Germinal center (tissue), 1 donor: ENCODE measurements at regions not wholly inside any gene's neighbourhood (a gene's known extent, or its start where the extent isn't known, plus 50 kb on each side); places are given as distances from the start of the nearest gene placed in this dataset.

Source experiments
- DNase-seq: peaks from one replicate; pipeline ENCODE4 v3.0.0; 2012; ENCODE audit warnings: mixed read lengths, low spot score

DNA sequence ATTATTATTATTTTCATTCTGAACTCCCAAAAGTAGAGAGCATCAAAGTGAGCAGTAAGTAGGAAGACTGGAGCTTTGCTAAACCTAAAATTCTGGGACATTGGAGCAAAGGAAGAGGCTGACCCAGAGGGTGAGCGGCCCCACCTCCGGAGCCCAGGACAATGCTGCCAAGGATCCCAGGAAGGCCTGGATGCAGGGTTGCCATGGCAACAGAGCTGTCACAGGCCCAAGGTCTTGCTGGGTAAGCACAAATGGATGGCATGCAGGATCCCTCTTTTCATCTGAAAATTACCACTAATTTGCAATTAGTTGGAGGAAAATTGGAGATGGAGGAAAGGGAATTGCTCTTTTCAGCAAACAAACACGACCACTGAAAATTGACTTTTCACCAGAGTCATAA lies 457.9 kb upstream of the CDH5 start:
- no peak for DNase-seq

DNA sequence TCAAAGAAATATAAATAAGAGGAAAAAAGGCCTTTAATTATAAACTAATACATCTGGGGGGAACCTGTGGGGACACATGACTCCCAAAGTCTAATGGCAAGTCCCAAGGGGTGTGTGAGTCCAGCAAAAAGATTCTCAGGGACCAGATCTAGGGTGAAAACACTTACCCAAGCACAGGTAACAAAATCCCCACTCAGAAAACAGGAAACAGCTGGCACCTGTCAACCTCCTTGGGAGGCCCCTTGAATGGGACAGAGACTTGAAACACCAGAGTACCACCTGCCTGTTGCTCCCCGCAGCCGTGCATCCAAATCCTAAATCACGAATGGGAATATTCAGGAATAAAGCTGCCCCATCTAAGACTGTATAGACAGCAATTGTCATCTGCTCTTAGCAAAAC lies 461.2 kb upstream of the CDH5 start:
- DNase-seq = no peak

DNA sequence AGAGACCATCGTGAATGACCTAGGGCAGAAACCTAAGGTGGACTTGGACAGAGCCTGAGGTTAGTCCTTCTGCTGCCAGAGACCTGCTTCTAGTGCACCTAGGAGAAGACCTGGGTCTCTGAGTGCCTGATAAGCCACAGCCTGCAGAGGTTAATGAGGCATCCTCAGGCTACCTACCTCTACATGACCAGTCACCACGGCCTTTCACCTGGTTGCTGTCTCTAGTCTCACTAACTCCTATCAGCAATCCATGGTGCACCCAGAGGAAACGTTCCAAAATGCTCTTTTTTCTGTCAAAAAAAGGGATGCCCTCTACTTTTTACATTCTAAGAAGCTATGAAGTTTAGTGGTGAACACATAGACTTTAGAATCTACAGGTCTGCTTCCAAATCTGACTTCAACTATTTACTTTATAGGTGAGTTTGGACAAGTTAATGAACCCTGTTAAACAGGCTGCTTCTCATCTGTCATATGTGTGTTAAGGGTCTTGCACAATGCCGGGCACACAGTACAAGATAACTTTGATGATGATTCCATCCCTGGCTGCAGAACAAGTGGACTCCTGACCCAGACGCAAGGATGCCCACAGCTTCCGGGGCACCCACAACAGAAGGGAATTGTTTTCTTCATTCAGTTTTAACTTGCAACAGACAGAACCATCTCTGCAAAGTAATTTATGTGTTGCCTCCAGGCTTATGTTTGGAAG lies 469.9 kb upstream of the CDH5 start:
- no peak for DNase-seq

DNA sequence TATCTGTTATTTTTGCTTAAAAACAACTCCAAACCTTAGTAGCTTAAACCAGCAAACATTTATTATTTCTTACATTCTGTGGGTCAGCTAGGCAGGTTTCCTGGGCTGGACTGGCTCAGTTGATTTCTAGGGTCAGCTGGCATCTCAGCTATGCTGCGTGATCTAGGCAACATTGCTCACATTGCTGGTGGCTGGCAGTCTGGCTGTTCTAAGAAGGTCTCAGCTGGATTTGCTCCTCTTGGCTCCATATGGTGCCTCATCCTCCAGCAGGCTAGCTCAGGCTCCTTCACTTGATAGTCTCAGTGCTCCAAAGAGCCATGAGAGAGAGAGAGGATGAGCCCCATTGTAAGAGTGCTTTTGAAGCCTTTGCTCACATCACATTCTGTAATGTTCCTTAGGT lies 470.6 kb upstream of the CDH5 start:
- no peak for DNase-seq

DNA sequence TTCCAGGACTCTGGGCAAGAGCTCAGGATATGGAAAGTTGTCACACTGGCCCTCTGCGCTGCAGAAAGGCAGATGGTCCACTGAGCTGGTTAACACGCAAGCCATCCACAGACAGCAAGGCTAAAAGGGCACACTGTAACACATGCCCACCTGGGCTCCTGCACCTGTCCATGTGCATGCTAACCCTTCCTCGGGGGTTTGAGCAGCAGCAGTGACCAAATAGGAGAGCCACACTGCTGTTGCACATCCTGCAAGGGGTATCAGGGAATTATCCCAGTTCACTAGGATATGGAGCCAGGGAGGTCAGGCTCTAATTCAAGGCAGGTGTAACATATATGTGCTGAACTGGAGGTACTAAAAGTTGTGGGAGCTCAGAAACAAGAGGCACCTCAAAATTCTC lies 471.0 kb upstream of the CDH5 start:
- no peak for DNase-seq

DNA sequence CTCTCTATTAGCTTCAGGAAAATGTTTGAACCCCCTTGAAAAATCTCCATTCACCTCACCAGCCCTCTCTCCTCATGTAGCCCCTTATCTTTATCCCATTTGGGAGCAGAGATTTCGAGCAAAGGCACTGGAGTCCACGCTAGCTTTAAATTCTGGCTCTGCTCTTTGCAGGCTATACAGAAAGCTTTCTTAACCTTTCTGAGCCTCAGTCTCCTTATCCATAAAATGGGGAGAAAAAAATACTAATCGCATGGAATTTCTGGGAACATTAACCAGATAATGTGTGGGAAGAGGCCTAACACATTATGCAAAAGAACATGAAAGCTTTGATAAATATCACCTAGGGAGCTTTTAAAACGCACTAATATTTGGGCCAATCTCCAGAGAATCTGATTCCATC lies 476.3 kb upstream of the CDH5 start:
- no peak for DNase-seq

DNA sequence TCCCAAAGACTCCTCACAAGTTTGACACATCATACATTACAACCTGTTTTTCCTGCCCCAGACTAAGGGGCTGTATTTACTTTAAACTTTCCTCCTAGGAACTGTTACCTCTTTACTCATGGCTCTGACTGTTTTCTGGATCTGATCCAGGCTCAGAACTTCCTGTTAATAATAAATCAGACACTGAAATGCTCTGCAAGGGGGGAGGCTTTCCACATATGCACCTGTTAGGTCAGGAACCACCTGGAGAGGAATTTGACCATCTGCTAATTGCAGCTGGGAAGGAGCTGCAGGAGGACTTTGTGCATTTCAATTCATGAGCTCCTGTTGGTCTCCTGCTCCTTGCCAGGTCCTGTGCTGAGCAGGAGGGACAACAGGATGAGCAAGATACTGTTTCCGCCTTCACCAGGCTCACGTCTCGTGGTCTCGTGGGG lies 476.9 kb upstream of the CDH5 start:
- DNase-seq = no peak

DNA sequence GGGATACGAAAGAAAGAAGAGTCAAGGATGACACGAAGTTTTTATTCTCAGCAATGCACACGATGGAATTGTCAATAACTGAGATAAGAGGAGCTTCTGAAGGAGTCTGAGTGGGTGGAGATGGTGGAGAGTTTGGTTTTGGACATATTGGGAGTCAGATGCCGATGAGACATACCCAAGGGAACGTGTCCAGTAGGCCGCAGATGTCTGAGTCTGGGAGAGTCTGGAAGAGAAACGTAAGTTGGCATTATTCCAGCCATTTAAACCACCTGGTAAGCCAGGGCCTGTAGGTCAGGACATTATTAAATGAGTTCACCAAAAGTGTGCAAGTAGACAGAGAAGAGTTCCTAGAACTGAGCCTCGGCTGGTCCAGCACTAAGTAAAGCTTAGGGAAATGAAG lies 478.3 kb upstream of the CDH5 start:
- DNase-seq = no peak

DNA sequence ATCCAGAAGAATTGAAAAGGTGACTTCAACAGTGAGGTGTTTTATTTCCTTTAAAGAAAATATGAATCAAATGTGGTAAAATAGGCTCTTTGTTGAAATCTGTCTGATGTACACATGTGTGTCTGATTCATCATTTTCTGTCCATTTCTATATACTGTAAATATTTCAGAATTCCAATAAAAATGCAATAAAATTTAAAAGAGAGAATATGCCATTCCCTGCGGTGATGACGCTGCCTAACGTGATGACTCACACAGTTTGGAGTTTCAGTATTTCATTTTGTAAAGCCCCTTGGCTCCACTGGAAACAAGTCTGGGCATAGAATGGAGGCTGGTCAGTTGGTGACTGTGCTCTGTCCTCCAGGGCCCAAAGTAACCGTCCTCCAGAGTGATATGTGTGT lies 482.5 kb upstream of the CDH5 start:
- DNase-seq = no peak

DNA sequence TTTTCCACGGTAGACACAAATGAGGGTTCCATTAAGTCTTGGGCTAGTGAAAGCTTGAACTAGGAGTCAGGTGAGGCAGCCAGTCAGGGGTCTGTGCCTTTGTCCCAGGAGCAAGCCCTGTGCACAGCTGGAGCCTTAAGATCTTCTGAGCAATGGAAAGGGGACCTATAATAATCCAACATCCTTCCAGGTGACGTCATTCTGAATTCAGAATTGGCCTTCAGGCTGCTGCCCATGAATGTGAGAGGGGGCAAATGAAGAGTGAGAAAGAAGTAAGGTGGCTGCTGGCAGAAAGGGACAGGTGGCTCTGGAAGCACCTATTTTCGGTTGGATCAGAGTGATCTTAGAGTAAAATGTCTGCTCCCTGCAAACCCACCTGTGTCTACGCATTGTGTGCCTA lies 488.1 kb upstream of the CDH5 start:
- DNase-seq = no peak

DNA sequence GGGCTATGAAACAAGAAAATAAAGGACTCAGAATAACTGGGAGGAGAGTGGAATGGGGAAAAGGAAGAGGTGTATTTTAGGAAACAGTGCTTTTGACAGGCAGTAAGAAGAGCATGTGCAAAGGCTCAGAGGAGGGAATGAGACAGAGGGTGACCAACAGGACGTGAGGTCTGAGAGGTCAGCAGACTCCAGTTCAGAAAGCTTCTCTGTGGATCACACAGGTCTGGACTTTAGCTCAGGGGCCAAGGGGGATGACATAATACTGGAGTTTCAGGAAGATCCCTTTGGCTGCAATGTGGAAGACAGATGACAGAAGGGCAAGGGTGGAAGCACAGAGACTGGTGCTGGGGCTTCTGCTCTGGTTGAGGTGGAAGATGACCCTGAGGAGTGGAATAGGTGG lies 489.9 kb upstream of the CDH5 start:
- DNase-seq = no peak

DNA sequence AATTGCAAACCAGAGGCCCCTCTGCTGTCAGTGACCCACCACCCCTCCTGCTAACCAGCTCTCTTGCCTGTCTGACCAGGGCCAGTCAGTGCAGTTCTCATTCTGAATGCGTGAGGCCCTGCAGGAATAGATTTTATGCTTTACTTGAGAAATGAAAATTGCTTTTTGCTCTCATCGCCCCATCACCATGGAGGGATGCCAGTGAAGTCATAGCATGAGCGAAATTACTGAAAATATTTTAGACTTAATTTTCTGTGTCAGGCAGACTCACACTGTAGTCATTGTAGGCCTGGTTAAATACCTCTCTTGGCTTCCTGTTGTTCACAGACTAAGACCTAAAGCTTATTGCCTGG lies 490.5 kb upstream of the CDH5 start:
- DNase-seq = no peak

DNA sequence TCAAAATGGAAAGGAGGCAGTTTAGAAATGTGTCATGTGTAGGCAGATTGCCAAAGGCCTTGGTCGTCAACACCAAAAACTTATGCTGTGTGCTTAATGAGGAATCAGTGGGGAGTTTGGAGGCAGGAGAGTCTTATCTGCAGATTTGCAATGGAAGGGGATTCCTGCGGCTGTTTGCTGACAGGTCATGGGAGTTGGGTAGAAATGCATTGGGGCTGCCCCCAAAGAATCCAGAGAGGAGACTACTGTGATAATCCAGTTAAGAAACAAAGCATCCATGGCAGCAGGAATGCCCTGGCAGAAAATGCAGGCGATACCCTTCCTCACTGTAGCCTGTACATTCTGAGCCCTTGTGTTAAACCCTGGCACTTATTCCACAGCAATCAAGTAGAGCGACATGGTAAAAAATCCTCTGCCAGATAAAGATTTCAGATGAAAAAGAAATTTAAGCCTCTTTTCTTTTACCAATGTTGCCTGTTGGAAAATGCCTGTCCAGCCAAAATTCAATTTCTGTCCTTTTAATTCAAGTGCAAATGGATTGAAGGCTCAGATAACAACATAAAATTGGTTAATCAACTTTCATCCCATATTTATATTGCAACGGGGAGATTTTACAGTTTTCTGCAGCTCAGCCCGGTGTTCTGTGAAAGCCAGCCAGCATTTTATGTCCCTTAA lies 491.0 kb upstream of the CDH5 start:
- DNase-seq = no peak

DNA sequence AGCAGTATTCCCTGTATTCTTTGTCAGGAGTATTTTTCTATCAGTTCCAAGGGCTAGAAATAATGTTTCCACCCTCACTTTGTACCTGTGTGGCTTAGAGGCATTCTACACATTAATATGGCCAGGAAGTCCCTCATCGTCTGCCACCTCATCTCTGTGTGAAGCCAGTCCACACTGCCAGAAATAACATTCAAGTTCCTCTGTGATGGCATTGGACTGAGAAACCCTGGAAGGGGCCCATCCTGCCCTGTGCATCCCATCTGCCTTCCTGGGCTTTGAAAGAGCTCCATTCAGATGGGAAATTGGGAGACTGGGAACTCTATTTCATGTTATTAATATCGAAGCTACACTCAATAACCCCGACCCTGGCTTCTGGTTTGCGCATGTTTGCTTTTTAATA lies 497.2 kb upstream of the CDH5 start:
- no peak for DNase-seq

DNA sequence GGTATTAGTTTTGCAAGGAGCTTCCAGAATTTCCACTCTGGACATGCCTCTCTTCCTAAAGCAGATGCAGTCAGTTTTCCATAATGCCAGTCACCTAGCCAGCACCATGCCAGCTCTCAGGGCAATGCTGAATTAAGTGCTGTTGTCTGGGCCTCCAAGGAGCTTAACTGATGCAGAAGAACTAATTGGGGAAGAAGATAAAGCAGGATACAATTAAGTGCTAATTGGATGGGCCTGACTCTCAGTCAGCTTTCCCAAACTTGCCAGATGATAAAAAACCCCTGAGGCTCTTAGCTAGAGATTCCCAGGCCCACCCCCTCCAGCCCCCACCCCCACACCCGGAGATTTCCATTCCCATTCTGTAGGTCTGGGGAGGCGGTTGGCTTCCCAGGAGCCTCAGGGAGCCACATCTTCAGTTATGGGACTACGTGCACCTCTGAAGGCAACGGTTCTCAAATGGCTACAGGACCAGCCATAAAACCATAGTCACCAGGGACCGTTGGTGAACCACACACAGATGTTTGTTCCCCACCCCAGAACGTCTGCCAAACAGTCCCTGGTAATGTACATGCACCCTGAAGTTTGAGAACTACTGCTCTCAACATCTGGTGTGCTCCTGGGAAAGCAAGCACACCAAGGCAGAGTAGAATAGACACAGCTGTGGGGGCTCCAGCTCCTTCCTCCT lies 499.1 kb upstream of the CDH5 start:
- DNase-seq = no peak

DNA sequence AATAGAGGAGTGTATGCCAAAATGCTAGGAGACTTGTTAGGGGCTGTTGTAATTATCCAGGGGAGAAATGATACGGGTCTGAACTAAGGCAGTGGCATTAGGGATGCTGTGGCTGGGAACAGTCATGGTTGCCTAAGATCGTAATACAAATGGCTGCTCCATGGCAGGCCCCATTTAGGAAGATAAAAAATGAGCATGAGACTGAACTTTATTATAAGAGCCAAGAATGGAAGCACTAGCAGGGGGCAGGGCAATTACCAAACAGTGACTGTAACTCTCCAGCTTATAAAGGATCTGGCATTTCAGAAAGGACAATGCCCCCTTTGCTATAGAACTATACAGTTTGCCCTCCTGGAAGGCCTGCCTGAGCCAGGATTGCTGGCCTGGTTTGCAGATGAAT lies 503.3 kb upstream of the CDH5 start:
- no peak for DNase-seq

DNA sequence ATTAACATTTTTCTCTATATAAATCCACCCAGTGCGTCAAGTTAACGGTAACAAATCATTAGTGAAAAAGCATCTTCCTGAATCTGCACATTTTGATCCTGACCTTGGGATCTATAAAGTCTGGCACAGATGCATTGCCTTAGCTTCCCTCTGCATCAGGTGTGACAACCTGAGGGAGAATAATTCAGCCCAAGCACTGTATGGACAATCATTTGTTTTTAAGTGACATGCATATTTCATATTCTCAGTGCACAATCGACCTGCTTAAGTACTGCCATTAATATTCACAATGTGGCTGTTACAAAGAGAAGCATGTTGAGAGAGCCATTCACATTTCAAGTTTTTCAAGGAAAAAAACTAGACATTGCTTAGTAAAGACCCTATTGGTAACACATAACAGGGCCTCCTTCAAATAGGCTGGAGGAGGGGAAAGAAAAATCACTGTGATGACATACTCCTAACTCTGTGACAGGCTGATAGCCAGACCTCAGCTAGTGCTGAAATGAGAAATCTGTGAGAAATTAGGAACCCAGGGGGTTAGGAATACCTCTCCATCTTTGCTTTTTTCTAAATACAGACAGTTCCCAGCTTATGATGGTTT lies 505.3 kb upstream of the CDH5 start:
- no peak for DNase-seq

DNA sequence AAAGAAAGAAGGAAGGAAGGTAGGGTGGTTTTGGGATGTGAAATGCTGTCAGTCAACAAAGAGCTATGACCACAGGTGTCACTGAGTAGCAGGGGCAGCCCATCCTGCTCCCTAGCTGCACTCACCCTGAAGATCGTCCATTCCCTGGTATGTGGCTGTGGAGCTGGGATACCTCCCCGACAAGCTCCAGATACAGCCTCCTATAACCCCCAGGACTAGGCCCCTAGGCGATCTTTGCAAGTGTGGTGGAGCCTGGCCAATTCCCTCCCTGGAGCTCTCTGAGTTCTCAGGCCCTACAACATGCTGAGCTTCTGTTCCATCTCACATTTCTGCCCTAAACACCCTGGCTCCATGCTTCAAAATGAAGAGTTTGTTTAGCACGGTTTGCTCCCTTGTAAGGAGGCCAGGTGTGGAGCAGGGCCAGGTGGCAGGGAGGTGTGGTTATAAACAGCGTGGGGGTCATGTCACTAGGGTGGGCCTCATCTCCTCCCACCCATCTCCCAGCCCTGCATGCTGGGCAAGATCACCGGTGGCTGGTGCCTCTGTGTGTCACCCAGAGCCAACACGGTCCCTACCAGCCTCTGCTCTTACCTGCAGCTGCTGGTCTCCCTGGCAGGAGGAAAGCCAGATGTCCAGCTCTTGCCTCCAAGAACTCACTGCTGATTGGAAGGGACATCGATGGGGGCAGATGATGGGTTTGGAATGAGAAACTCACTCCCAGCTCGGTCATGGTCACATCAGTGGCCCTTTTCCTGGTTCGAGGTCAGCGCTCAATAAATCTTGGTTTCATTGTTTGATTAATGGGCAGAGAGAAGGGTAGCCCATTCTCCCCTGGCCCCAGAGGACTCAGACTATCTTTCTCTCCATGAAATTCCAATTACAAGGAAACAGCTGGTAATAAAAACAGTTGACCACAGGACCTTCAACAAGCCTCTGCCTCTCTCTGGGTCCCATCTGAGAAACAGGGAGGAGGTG lies 511.0 kb upstream of the CDH5 start:
- DNase-seq = no peak

DNA sequence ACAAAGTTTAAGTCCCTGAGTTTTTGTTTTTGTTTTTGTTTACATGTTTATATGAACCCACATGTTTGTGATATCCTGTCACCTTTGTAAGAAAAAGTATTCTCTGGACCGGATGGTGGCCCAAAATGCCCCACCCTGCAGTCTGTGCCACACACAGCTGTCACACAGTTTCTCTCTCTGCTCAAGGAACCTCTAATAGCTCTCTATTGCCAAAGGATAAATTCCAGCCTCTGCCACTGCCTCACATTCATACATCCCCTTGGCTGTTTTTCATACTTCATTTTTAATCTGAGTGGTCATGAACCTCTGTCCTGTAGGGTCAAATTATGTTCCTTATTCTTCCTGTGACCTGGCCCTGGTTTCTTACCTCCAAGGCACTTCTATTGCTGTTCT lies 520.3 kb upstream of the CDH5 start:
- no peak for DNase-seq

DNA sequence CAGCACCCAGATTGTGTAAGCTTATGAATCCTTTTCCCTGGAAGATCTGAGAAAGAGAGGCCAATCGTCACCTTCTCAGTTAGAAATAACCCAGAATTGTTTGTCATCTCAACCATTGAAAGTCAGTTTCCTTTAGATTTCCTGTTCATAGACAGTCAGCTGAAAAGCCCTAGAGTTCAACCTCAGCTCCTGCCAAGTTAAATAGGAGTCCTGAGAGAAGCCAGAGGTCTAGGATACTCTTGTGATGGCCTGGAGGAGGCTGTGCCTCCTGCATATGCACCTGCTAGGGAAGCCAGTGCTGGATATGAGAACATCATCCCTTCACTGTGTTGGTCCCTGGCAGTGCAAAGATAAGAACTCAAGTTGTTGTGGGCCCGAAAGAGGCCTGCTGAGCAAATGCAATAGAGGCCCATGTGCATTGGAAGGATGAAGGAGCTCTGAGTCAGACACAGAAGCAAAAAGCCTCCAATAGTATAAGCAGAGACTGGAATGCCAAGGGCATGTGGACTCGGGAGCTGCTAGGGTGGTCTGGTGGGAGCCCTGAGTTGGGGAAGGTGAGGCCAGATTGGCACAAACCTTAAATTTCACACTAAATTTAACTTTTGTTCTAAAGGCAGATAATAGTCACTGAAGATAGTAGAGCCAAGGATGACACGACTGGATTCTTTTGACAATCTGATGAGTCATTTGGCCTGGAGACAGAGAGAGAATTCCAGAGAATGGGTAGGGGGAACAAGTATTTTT lies 520.9 kb upstream of the CDH5 start:
- DNase-seq = no peak

DNA sequence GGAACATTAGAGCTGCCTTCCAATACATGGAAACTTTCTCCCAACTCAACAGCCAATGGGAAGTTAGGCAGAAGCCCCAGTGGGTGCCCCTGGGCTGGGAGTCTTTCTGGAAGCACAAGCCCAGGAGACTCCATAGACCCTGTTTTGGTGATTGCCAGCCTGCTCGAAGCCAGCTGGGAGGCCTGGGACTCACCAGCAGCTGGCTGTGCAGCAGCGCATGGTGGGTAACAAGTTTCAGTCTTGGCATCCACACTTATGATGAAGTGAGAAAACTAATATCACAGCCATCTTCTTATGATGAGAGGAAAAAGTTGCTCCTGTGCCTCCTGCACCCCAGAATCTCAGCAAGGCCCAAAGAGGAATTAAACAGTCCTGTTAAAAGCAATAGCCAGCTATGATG lies 522.5 kb upstream of the CDH5 start:
- no peak for DNase-seq
